HEK293 (cell line): ENCODE measurements at regions not wholly inside any gene's neighbourhood (a gene's known extent, or its start where the extent isn't known, plus 50 kb on each side); places are given as distances from the start of the nearest gene placed in this dataset.

Experiments
- CTCF ChIA-PET: fragments of 350-600 bp; formaldehyde crosslinking; extraction: SDS; loops from one replicate; lab custom pipeline; 2021; ENCODE audit warnings: antibody characterized with exemption; lab: Yijun Ruan, JAX
- POLR2A ChIA-PET: fragments of 300-600 bp; formaldehyde crosslinking; extraction: SDS; loops from one replicate; lab custom pipeline; 2020; ENCODE audit warnings: antibody characterized with exemption, inconsistent platforms; lab: Yijun Ruan, JAX
- H3K27ac ChIP-seq: fragments of 200-500 bp; sonication (Bioruptor generic); 2 replicates; pipeline ENCODE4 v1.5.1; 2014; ENCODE audit warnings: low read depth, low read length, control low read depth, inconsistent platforms; ENCODE audit errors: extremely low read depth
- H3K36me3 ChIP-seq, 2 experiments: fragments of 200-500 bp in 1 of 2; sonication (Bioruptor generic) in 1 of 2; 1 replicate in 1 of 2; 2 replicates in 1 of 2; pipeline ENCODE4 v1.5.1; 2014 to 2017; ENCODE audit warnings: inconsistent platforms in 2 of 2, low read length in 2 of 2; ENCODE audit not compliant: control insufficient read depth in 2 of 2, insufficient read depth in 1 of 2
- H3K4me1 ChIP-seq: fragments of 200-500 bp; sonication (Bioruptor generic); 2 replicates; pipeline ENCODE4 v1.5.1; 2014; ENCODE audit warnings: mild to moderate bottlenecking, low read length, inconsistent platforms; ENCODE audit not compliant: control insufficient read depth, insufficient read depth
- H3K4me3 ChIP-seq: 2 replicates; pipeline ENCODE4 v1.5.1; 2011; ENCODE audit warnings: low read depth, mild to moderate bottlenecking, control low read depth, low read length, moderate library complexity
- H3K9me3 ChIP-seq: fragments of 200-500 bp; sonication (Bioruptor generic); 2 replicates; pipeline ENCODE4 v1.5.1; 2014; ENCODE audit warnings: low read depth, low read length, inconsistent platforms; ENCODE audit not compliant: control insufficient read depth, insufficient read depth
- FEZF1 ChIP-seq: fragments of 450-650 bp; formaldehyde crosslinking; IDR thresholded peaks from 2 replicates; pipeline ENCODE4 v1.5.1; 2016; ENCODE audit warnings: missing biosample characterization, missing genetic modification characterization
- GLI2 ChIP-seq: fragments of 450-650 bp; formaldehyde crosslinking; IDR thresholded peaks from 2 replicates; pipeline ENCODE4; 2017; ENCODE audit warnings: missing biosample characterization, missing genetic modification characterization, low read depth, borderline replicate concordance
- KLF10 ChIP-seq: fragments of 450-650 bp; IDR thresholded peaks from 2 replicates; pipeline ENCODE4 v1.5.1; 2018; ENCODE audit warnings: missing biosample characterization, mild to moderate bottlenecking, missing genetic modification characterization
- KLF16 ChIP-seq: fragments of 450-650 bp; formaldehyde crosslinking; IDR thresholded peaks from 2 replicates; pipeline ENCODE4 v1.5.1; 2017; ENCODE audit warnings: missing biosample characterization, missing genetic modification characterization
- SALL2 ChIP-seq: fragments of 450-650 bp; formaldehyde crosslinking; IDR thresholded peaks from 2 replicates; pipeline ENCODE4 v1.5.0; 2017; ENCODE audit warnings: missing biosample characterization, mild to moderate bottlenecking, missing genetic modification characterization, borderline replicate concordance
- SCRT1 ChIP-seq: fragments of 450-650 bp; formaldehyde crosslinking; IDR thresholded peaks from 2 replicates; pipeline ENCODE4 v1.5.1; 2016; ENCODE audit warnings: missing biosample characterization, missing genetic modification characterization, borderline replicate concordance
- SP3 ChIP-seq: fragments of 450-650 bp; formaldehyde crosslinking; IDR thresholded peaks from 2 replicates; pipeline ENCODE4 v1.5.1; 2016; ENCODE audit warnings: missing biosample characterization, missing genetic modification characterization
- ZFP37 ChIP-seq: fragments of 450-650 bp; formaldehyde crosslinking; IDR thresholded peaks from 2 replicates; pipeline ENCODE4 v1.5.1; 2016; ENCODE audit warnings: missing biosample characterization, missing genetic modification characterization
- ZIC2 ChIP-seq: fragments of 450-650 bp; formaldehyde crosslinking; IDR thresholded peaks from 2 replicates; pipeline ENCODE4 v1.5.1; 2016; ENCODE audit warnings: missing biosample characterization, missing genetic modification characterization
- ZNF148 ChIP-seq: fragments of 450-650 bp; formaldehyde crosslinking; IDR thresholded peaks from 2 replicates; pipeline ENCODE4 v1.5.0; 2017; ENCODE audit warnings: missing biosample characterization, missing genetic modification characterization, borderline replicate concordance
- ZNF157 ChIP-seq: fragments of 450-650 bp; formaldehyde crosslinking; IDR thresholded peaks from 2 replicates; pipeline ENCODE4 v1.5.1; 2016; ENCODE audit warnings: missing biosample characterization, missing genetic modification characterization
- ZNF211 ChIP-seq: fragments of 450-650 bp; formaldehyde crosslinking; IDR thresholded peaks from 2 replicates; pipeline ENCODE4 v1.5.1; 2016; ENCODE audit warnings: low read depth, missing biosample characterization, missing genetic modification characterization
- ZNF239 ChIP-seq: fragments of 450-650 bp; formaldehyde crosslinking; IDR thresholded peaks from 2 replicates; pipeline ENCODE4 v1.5.1; 2016; ENCODE audit warnings: missing biosample characterization, missing genetic modification characterization
- ZNF24 ChIP-seq: fragments of 450-650 bp; formaldehyde crosslinking; IDR thresholded peaks from 2 replicates; pipeline ENCODE4 v1.5.1; 2016; ENCODE audit warnings: missing biosample characterization, missing genetic modification characterization
- ZNF274 ChIP-seq, 2 experiments: fragments of 200-500 bp in 1 of 2; fragments of 450-650 bp in 1 of 2; sonication (Bioruptor generic) in 1 of 2; formaldehyde crosslinking in 1 of 2; IDR thresholded peaks; 2 replicates each; pipeline versions ENCODE4 v1.5.1 to v1.6.1; 2014 to 2016; ENCODE audit warnings: borderline replicate concordance in 1 of 2, inconsistent platforms in 1 of 2, low read length in 1 of 2, missing biosample characterization in 1 of 2, missing genetic modification characterization in 1 of 2
- ZNF394 ChIP-seq: fragments of 450-650 bp; formaldehyde crosslinking; IDR thresholded peaks from 2 replicates; pipeline ENCODE4 v1.5.1; 2016; ENCODE audit warnings: missing biosample characterization, missing genetic modification characterization, mild to moderate bottlenecking, moderate library complexity, borderline replicate concordance
- ZNF433 ChIP-seq: fragments of 450-650 bp; formaldehyde crosslinking; IDR thresholded peaks from 2 replicates; pipeline ENCODE4 v1.5.1; 2016; ENCODE audit warnings: missing biosample characterization, missing genetic modification characterization, low read depth
- ZNF530 ChIP-seq: fragments of 450-650 bp; formaldehyde crosslinking; IDR thresholded peaks from 2 replicates; pipeline ENCODE4 v1.5.1; 2016; ENCODE audit warnings: low read depth, missing biosample characterization, missing genetic modification characterization
- ZNF544 ChIP-seq: fragments of 450-650 bp; formaldehyde crosslinking; IDR thresholded peaks from 2 replicates; pipeline ENCODE4 v1.5.0; 2017; ENCODE audit warnings: missing biosample characterization, missing genetic modification characterization
- ZNF623 ChIP-seq: fragments of 450-650 bp; formaldehyde crosslinking; IDR thresholded peaks from 2 replicates; pipeline ENCODE4 v1.5.1; 2016; ENCODE audit warnings: missing biosample characterization, missing genetic modification characterization
- ZNF660 ChIP-seq: fragments of 450-650 bp; IDR thresholded peaks from 2 replicates; pipeline ENCODE4 v1.5.1; 2018; ENCODE audit warnings: missing biosample characterization, mild to moderate bottlenecking, missing genetic modification characterization
- ZNF747 ChIP-seq: fragments of 450-650 bp; formaldehyde crosslinking; IDR thresholded peaks from 2 replicates; pipeline ENCODE4 v1.5.1; 2016; ENCODE audit warnings: missing biosample characterization, missing genetic modification characterization
- ZNF776 ChIP-seq: fragments of 450-650 bp; formaldehyde crosslinking; IDR thresholded peaks from 2 replicates; pipeline ENCODE4 v1.5.0; 2017; ENCODE audit warnings: missing biosample characterization, missing genetic modification characterization, borderline replicate concordance
- ZSCAN4 ChIP-seq: fragments of 450-650 bp; formaldehyde crosslinking; IDR thresholded peaks from 2 replicates; pipeline ENCODE4 v1.5.1; 2017; ENCODE audit warnings: missing biosample characterization, missing genetic modification characterization

- ChIA-PET POLR2A (no interaction called here), CTCF (interaction anchor here (0.5 kb wide), 1 partner anchor 724 kb away, joined by 4 read pairs; no protein-coding TSS in a partner anchor)
- no peak overlapping the region for H3K27ac ChIP-seq
- no peak for TF ChIP-seq ZNF660 (tag by site-specific recombination)
- TF ChIP-seq ZSCAN4 (tag by site-specific recombination) = no peak
- TF ChIP-seq ZNF776 = no peak
- TF ChIP-seq SCRT1 (tag by site-specific recombination) = no peak
- no peak overlapping the region for H3K4me3 ChIP-seq
- no peaks in the 10 kb centered on the region for H3K9me3 ChIP-seq
- no peaks in the 10 kb centered on the region for H3K36me3 ChIP-seq
- H3K4me1 ChIP-seq = no peaks in the 10 kb centered on the region
Measured at GRCh38 chr16:64522548-64522947, 599.3 kb downstream of the CDH11 start.

- no peak overlapping the region for H3K4me3 ChIP-seq
- TF ChIP-seq ZIC2 (tag by site-specific recombination) (no peak), ZNF747 (no peak), ZNF544 (tag by site-specific recombination) (no peak), KLF16 (no peak), ZNF274 (IDR thresholded peaks at IDR 0.05; ENCODE audit: low read length) (no peak), ZNF274 (tag by site-specific recombination; IDR thresholded peaks at IDR 0.05; ENCODE audit: borderline replicate concordance) (no peak), ZNF623 (tag by site-specific recombination) (no peak), SP3 (tag by site-specific recombination) (no peak), ZNF239 (tag by site-specific recombination) (no peak), ZNF148 (tag by site-specific recombination) (no peak), ZNF530 (tag by site-specific recombination) (no peak), ZNF394 (tag by site-specific recombination) (no peak), ZNF157 (no peak), ZFP37 (tag by site-specific recombination) (no peak), SALL2 (tag by site-specific recombination) (no peak), KLF10 (no peak), ZNF433 (tag by site-specific recombination) (no peak), FEZF1 (tag by site-specific recombination) (no peak), ZNF24 (no peak), GLI2 (tag by site-specific recombination) (no peak), ZNF211 (tag by site-specific recombination) (no peak)
Measured at GRCh38 chr16:64513871-64514270, 608.0 kb downstream of the CDH11 start.

More at GRCh38 chr16:64513871-64514270, 608.0 kb downstream of the CDH11 start:
- H3K4me1 ChIP-seq = no peaks in the 10 kb centered on the region
- CTCF ChIA-PET = no interaction called here
- no peaks in the 10 kb centered on the region for H3K36me3 ChIP-seq
- H3K27ac ChIP-seq = no peak overlapping the region
- POLR2A ChIA-PET = no interaction called here
- no peaks in the 10 kb centered on the region for H3K9me3 ChIP-seq
